Prostate gland (tissue), 2 donors: ENCODE measurements at regions not wholly inside any gene's neighbourhood (a gene's known extent, or its start where the extent isn't known, plus 50 kb on each side); places are given as distances from the start of the nearest gene placed in this dataset.

Experiments used
- POLR2A ChIP-seq: fragments of 450-650 bp; IDR thresholded peaks from one replicate; pipeline ENCODE4 v1.6.1; 2016; ENCODE audit warnings: antibody characterized with exemption, mild to moderate bottlenecking
- POLR2AphosphoS5 ChIP-seq: sonication (generic); formaldehyde crosslinking; IDR thresholded peaks from one replicate; pipeline ENCODE4 v1.6.1; 2017; ENCODE audit warnings: antibody characterized with exemption
- TF ChIP-seq, protein P1 (sequence below), 4 experiments: fragments of 200-600 bp in 2 of 4; fragments of 450-650 bp in 2 of 4; sonication (generic) in 2 of 4; IDR thresholded peaks; 1 replicate in 3 of 4; 2 replicates in 1 of 4; pipeline ENCODE4 v1.5.1; 2016 to 2019; ENCODE audit warnings: antibody characterized with exemption in 4 of 4, mild to moderate bottlenecking in 2 of 4, moderate library complexity in 2 of 4

DNA sequence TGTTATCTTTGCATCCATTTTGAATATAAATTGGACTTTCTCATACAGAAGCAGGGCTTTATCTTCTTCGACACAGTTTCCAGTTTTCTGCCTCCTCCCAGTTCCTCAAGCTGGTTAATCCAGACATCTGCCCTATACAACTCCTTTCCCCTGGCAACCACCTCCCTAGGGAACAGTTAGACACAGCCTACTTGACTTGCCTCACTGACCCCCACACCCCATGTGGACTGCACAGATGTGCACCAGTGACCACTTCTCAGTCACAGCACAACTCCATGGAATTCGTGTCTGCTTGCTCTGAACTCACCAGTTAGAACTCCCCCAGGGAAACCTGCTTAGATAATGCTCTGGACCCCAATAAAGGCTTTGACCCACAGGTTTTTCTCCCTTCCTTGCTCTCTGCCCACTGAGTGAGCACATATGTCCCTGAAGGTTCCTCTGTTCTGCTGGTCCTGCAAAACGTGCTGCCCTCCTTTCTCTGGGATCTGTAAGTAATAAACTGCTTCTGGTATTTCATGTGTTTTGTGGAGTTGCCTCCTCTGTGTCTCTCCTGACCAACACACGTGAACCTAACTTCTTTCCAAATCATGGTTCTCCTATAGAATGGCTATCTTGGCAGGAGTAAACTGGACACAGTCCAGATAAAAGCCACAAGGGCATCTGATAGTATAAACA, 351.2 kb downstream of the CD83 start:
- TF ChIP-seq POLR2A (no peak), POLR2AphosphoS5 (no peak)
- TF ChIP-seq, protein P1, sequence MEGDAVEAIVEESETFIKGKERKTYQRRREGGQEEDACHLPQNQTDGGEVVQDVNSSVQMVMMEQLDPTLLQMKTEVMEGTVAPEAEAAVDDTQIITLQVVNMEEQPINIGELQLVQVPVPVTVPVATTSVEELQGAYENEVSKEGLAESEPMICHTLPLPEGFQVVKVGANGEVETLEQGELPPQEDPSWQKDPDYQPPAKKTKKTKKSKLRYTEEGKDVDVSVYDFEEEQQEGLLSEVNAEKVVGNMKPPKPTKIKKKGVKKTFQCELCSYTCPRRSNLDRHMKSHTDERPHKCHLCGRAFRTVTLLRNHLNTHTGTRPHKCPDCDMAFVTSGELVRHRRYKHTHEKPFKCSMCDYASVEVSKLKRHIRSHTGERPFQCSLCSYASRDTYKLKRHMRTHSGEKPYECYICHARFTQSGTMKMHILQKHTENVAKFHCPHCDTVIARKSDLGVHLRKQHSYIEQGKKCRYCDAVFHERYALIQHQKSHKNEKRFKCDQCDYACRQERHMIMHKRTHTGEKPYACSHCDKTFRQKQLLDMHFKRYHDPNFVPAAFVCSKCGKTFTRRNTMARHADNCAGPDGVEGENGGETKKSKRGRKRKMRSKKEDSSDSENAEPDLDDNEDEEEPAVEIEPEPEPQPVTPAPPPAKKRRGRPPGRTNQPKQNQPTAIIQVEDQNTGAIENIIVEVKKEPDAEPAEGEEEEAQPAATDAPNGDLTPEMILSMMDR (IDR thresholded peaks at IDR 0.05): no peak
